ENCODE measurements at regions not wholly inside any gene's neighbourhood (a gene's known extent, or its start where the extent isn't known, plus 50 kb on each side); places are given as distances from the start of the nearest gene placed in this dataset.
"Not testable (repeated sequence)": the region's sequence is repeated elsewhere in the genome, so short reads cannot be mapped to it uniquely, and the experiment has no call there.

GRCh38 chr2:236473691-236474090 lies 95.9 kb upstream of the ACKR3 start:
- TF ChIP-seq CTCF (IDR thresholded peaks at IDR 0.05; ENCODE audit: low read depth, low read length), result no peak
- POLR2A ChIA-PET, result no interaction called here
- DNase-seq (ENCODE audit: low read depth, low spot score), result no peak
- H3K9me3 ChIP-seq (ENCODE audit: control insufficient read depth, insufficient read depth, low read length), result no peaks in the 10 kb centered on the region
- H3K27me3 ChIP-seq (ENCODE audit: control insufficient read depth, insufficient read depth, low read length), result no peaks in the 10 kb centered on the region
- CTCF ChIA-PET, result no interaction called here
- H3K4me3 ChIP-seq (ENCODE audit: low read depth, low read length), result no peak overlapping the region
- no peak overlapping the region for H3K27ac ChIP-seq (ENCODE audit: low read depth, low read length)

- H3K27me3 ChIP-seq (ENCODE audit: control insufficient read depth, insufficient read depth, low read length), result no peaks in the 10 kb centered on the region
- CTCF ChIA-PET, result interaction anchor here (0.6 kb wide), 1 partner anchor 122 kb away, joined by 3 read pairs; no protein-coding TSS in a partner anchor
- H3K4me3 ChIP-seq (ENCODE audit: low read depth, low read length), result no peak overlapping the region
- H3K9me3 ChIP-seq (ENCODE audit: control insufficient read depth, insufficient read depth, low read length), result no peaks in the 10 kb centered on the region
- DNase-seq (ENCODE audit: low read depth, low spot score), result no peak
- no peak for TF ChIP-seq CTCF (IDR thresholded peaks at IDR 0.05; ENCODE audit: low read depth, low read length)
- H3K27ac ChIP-seq (ENCODE audit: low read depth, low read length), result no peak overlapping the region
- POLR2A ChIA-PET, result no interaction called here
Measured at GRCh38 chr2:236479814-236480213, 89.8 kb upstream of the ACKR3 start.

GRCh38 chr2:236483102-236483501 lies 86.5 kb upstream of the ACKR3 start:
- H3K27me3 ChIP-seq (ENCODE audit: control insufficient read depth, insufficient read depth, low read length), result no peaks in the 10 kb centered on the region
- no peaks in the 10 kb centered on the region for H3K9me3 ChIP-seq (ENCODE audit: control insufficient read depth, insufficient read depth, low read length)
- H3K4me3 ChIP-seq (ENCODE audit: low read depth, low read length), result no peak overlapping the region
- ChIA-PET POLR2A (no interaction called here), CTCF (no interaction called here)
- no peak for TF ChIP-seq CTCF (IDR thresholded peaks at IDR 0.05; ENCODE audit: low read depth, low read length)
- no peak for DNase-seq (ENCODE audit: low read depth, low spot score)
- H3K27ac ChIP-seq (ENCODE audit: low read depth, low read length), result no peak overlapping the region

- Histone ChIP-seq H3K9me3 (ENCODE audit: control insufficient read depth, insufficient read depth, low read length) (no peaks in the 10 kb centered on the region; the same call in 1 of the 2 replicates), H3K27ac (ENCODE audit: low read depth, low read length) (no peak overlapping the region), H3K4me3 (ENCODE audit: low read depth, low read length) (no peak overlapping the region), H3K27me3 (ENCODE audit: control insufficient read depth, insufficient read depth, low read length) (no peaks in the 10 kb centered on the region)
- DNase-seq (ENCODE audit: low read depth, low spot score), result no peak
- TF ChIP-seq CTCF (IDR thresholded peaks at IDR 0.05; ENCODE audit: low read depth, low read length), result no peak
- POLR2A ChIA-PET, result no interaction called here
- CTCF ChIA-PET, result no interaction called here
Measured at GRCh38 chr2:236485519-236485918, 84.1 kb upstream of the ACKR3 start.

- H3K9me3 ChIP-seq (ENCODE audit: control insufficient read depth, insufficient read depth, low read length); H3K27me3 ChIP-seq (ENCODE audit: control insufficient read depth, insufficient read depth, low read length); CTCF ChIA-PET; DNase-seq (ENCODE audit: low read depth, low spot score); POLR2A ChIA-PET; H3K4me3 ChIP-seq (ENCODE audit: low read depth, low read length); H3K27ac ChIP-seq (ENCODE audit: low read depth, low read length): not testable (repeated sequence)
Measured at GRCh38 chr2:236489083-236489482, 80.5 kb upstream of the ACKR3 start.

GRCh38 chr2:236489895-236490404 lies 79.7 kb upstream of the ACKR3 start:
- no peak overlapping the region for H3K4me3 ChIP-seq (ENCODE audit: low read depth, low read length)
- no peak for TF ChIP-seq CTCF (IDR thresholded peaks at IDR 0.05; ENCODE audit: low read depth, low read length)
- H3K9me3 ChIP-seq (ENCODE audit: control insufficient read depth, insufficient read depth, low read length), result no peaks in the 10 kb centered on the region; the same call in 1 of the 2 replicates
- POLR2A ChIA-PET, result no interaction called here
- DNase-seq (ENCODE audit: low read depth, low spot score), result no peak
- H3K27ac ChIP-seq (ENCODE audit: low read depth, low read length), result no peak overlapping the region
- CTCF ChIA-PET, result no interaction called here
- H3K27me3 ChIP-seq (ENCODE audit: control insufficient read depth, insufficient read depth, low read length), result no peaks in the 10 kb centered on the region

All from AG04450 (cell line).